ENCODE measurements at regions not wholly inside any gene's neighbourhood (a gene's known extent, or its start where the extent isn't known, plus 50 kb on each side); places are given as distances from the start of the nearest gene placed in this dataset.

- H3K4me3 ChIP-seq (ENCODE audit: low read depth, low read length) = no peak overlapping the region
Observed at GRCh38 chrX:39883666-39884065, 214.1 kb downstream of the BCOR start.

GRCh38 chrX:39886282-39886681 lies 211.5 kb downstream of the BCOR start:
- no peak for TF ChIP-seq CTCF (IDR thresholded peaks at IDR 0.05; ENCODE audit: insufficient read depth, low read length, poor library complexity, severe bottlenecking)
- DNase-seq (ENCODE audit: low read depth) = no peak
- Histone ChIP-seq H3K4me3 (ENCODE audit: low read depth, low read length) (no peak overlapping the region), H3K27me3 (ENCODE audit: control insufficient read depth, insufficient read depth, low read length) (no peaks in the 10 kb centered on the region), H3K36me3 (ENCODE audit: control insufficient read depth, insufficient read depth, low read length) (no peaks in the 10 kb centered on the region)

More at GRCh38 chrX:39883666-39884065, 214.1 kb downstream of the BCOR start:
- TF ChIP-seq CTCF (IDR thresholded peaks at IDR 0.05; ENCODE audit: insufficient read depth, low read length, poor library complexity, severe bottlenecking) = no peak
- no peak for DNase-seq (ENCODE audit: low read depth)
- Histone ChIP-seq H3K36me3 (ENCODE audit: control insufficient read depth, insufficient read depth, low read length) (no peaks in the 10 kb centered on the region), H3K27me3 (ENCODE audit: control insufficient read depth, insufficient read depth, low read length) (no peaks in the 10 kb centered on the region)

GRCh38 chrX:39888730-39889129 lies 209.0 kb downstream of the BCOR start:
- no peak for TF ChIP-seq CTCF (IDR thresholded peaks at IDR 0.05; ENCODE audit: insufficient read depth, low read length, poor library complexity, severe bottlenecking)
- no peak overlapping the region for H3K4me3 ChIP-seq (ENCODE audit: low read depth, low read length)
- no peaks in the 10 kb centered on the region for H3K36me3 ChIP-seq (ENCODE audit: control insufficient read depth, insufficient read depth, low read length)
- DNase-seq (ENCODE audit: low read depth) = no peak
- no peaks in the 10 kb centered on the region for H3K27me3 ChIP-seq (ENCODE audit: control insufficient read depth, insufficient read depth, low read length)

- no peak for TF ChIP-seq CTCF (IDR thresholded peaks at IDR 0.05; ENCODE audit: insufficient read depth, low read length, poor library complexity, severe bottlenecking)
- Histone ChIP-seq H3K27me3 (ENCODE audit: control insufficient read depth, insufficient read depth, low read length) (no peaks in the 10 kb centered on the region), H3K36me3 (ENCODE audit: control insufficient read depth, insufficient read depth, low read length) (no peaks in the 10 kb centered on the region), H3K4me3 (ENCODE audit: low read depth, low read length) (no peak overlapping the region)
- DNase-seq (ENCODE audit: low read depth) = no peak
Observed at GRCh38 chrX:39889704-39890103, 208.1 kb downstream of the BCOR start.

GRCh38 chrX:39890807-39891206 lies 207.0 kb downstream of the BCOR start:
- no peak overlapping the region for H3K4me3 ChIP-seq (ENCODE audit: low read depth, low read length)
- DNase-seq (ENCODE audit: low read depth) = no peak

More at GRCh38 chrX:39890807-39891206, 207.0 kb downstream of the BCOR start:
- H3K36me3 ChIP-seq (ENCODE audit: control insufficient read depth, insufficient read depth, low read length) = no peaks in the 10 kb centered on the region
- no peak for TF ChIP-seq CTCF (IDR thresholded peaks at IDR 0.05; ENCODE audit: insufficient read depth, low read length, poor library complexity, severe bottlenecking)
- no peaks in the 10 kb centered on the region for H3K27me3 ChIP-seq (ENCODE audit: control insufficient read depth, insufficient read depth, low read length)
